ENCODE measurements at regions not wholly inside any gene's neighbourhood (a gene's known extent, or its start where the extent isn't known, plus 50 kb on each side); places are given as distances from the start of the nearest gene placed in this dataset.

DNA sequence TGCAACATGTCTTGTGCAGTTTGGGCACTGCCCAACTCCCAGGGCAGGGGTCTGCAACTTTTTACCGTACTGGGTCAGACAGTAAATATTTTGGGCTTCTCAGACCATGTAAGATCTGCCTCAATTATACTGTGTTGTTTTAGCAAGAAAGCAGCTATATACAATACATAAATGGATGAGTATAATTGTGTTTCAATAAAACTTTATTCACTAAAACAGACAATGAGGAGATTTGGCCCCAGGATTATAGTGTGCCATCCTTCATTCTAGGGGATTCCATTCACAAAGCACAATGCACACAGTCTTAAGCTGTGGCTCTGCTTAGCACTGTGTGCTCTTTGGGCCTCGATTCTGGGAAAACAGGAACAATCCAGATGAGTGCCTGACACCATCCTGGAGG is 354.4 kb upstream of the PROK2 start:
- no peak overlapping the region for H3K27ac Mint-ChIP-seq (ENCODE audit: unreplicated experiment)
- peaks cover 2% of the 10 kb centered on the region for H3K4me1 Mint-ChIP-seq (ENCODE audit: unreplicated experiment)
- DNase-seq (ENCODE audit: extremely low spot score, unreplicated experiment) = no peak
- peaks cover 46% of the 10 kb centered on the region for H3K27me3 Mint-ChIP-seq (ENCODE audit: unreplicated experiment)
- no peak overlapping the region for H3K4me3 Mint-ChIP-seq (ENCODE audit: unreplicated experiment)
- H3K9me3 Mint-ChIP-seq (ENCODE audit: unreplicated experiment) = no peaks in the 10 kb centered on the region
- TF ChIP-seq, protein P1, sequence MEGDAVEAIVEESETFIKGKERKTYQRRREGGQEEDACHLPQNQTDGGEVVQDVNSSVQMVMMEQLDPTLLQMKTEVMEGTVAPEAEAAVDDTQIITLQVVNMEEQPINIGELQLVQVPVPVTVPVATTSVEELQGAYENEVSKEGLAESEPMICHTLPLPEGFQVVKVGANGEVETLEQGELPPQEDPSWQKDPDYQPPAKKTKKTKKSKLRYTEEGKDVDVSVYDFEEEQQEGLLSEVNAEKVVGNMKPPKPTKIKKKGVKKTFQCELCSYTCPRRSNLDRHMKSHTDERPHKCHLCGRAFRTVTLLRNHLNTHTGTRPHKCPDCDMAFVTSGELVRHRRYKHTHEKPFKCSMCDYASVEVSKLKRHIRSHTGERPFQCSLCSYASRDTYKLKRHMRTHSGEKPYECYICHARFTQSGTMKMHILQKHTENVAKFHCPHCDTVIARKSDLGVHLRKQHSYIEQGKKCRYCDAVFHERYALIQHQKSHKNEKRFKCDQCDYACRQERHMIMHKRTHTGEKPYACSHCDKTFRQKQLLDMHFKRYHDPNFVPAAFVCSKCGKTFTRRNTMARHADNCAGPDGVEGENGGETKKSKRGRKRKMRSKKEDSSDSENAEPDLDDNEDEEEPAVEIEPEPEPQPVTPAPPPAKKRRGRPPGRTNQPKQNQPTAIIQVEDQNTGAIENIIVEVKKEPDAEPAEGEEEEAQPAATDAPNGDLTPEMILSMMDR (IDR thresholded peaks at IDR 0.05) = no peak
- no peaks in the 10 kb centered on the region for H3K36me3 Mint-ChIP-seq (ENCODE audit: unreplicated experiment)

GRCh38 chr3:72137865-72138861 is 353.2 kb upstream of the PROK2 start:
- H3K4me1 Mint-ChIP-seq (ENCODE audit: unreplicated experiment) = peaks cover under 1% of the 10 kb centered on the region
- TF ChIP-seq, protein P1 (IDR thresholded peaks at IDR 0.05) = no peak
- H3K36me3 Mint-ChIP-seq (ENCODE audit: unreplicated experiment) = no peaks in the 10 kb centered on the region
- no peak overlapping the region for H3K4me3 Mint-ChIP-seq (ENCODE audit: unreplicated experiment)
- peaks cover 48% of the 10 kb centered on the region for H3K27me3 Mint-ChIP-seq (ENCODE audit: unreplicated experiment)
- no peaks in the 10 kb centered on the region for H3K9me3 Mint-ChIP-seq (ENCODE audit: unreplicated experiment)
- DNase-seq (ENCODE audit: extremely low spot score, unreplicated experiment) = no peak
- H3K27ac Mint-ChIP-seq (ENCODE audit: unreplicated experiment) = no peak overlapping the region

DNA sequence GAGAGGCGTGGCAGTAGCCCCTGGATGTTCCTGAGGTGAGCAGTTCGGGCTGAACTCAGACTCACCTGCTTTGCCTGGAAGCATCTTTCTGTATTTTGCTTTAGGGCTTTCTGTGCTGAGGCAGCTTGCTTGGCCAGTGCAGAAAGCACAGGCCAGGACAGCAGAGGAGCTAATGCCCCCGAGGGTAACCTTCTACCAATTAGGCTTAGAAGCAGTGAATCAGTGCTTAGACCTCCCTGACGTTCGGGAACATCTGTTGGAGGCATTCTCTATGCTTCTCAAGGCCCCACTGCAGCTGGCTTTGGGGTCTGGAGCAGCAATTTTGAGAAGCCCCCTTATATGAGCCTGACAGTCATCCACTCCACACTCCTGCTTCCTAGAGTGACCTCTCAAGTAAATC is 350.7 kb upstream of the PROK2 start:
- Mint-ChIP-seq H3K27me3 (ENCODE audit: unreplicated experiment) (peaks cover 47% of the 10 kb centered on the region), H3K4me1 (ENCODE audit: unreplicated experiment) (no peaks in the 10 kb centered on the region), H3K27ac (ENCODE audit: unreplicated experiment) (no peak overlapping the region), H3K36me3 (ENCODE audit: unreplicated experiment) (no peaks in the 10 kb centered on the region), H3K9me3 (ENCODE audit: unreplicated experiment) (no peaks in the 10 kb centered on the region), H3K4me3 (ENCODE audit: unreplicated experiment) (no peak overlapping the region)
- TF ChIP-seq, protein P1 (IDR thresholded peaks at IDR 0.05) = no peak
- no peak for DNase-seq (ENCODE audit: extremely low spot score, unreplicated experiment)

DNA sequence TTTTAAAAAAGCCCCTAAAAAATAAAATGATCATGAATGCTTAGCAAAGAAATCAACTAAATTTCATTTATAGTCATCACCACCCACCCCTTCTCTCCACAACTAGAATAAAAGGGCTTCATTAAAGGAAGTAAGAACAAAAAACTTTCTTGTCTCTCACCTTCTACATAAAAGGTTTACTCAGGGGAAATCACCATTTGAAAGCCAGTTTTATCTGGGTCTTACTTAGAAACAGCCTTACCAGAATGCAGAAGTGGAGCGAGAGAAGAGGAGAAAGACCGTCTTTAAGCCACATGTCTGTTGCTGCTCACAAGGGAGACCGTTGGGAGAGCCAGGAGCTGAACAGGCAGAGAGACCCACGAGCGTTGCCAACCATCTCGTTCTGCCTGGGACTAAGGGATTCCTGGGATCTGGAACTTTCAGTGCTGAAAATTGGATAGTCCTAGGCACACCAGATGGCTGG is 350.1 kb upstream of the PROK2 start:
- Mint-ChIP-seq H3K4me1 (ENCODE audit: unreplicated experiment) (no peaks in the 10 kb centered on the region), H3K27ac (ENCODE audit: unreplicated experiment) (no peak overlapping the region), H3K9me3 (ENCODE audit: unreplicated experiment) (no peaks in the 10 kb centered on the region), H3K36me3 (ENCODE audit: unreplicated experiment) (no peaks in the 10 kb centered on the region), H3K27me3 (ENCODE audit: unreplicated experiment) (peaks cover 43% of the 10 kb centered on the region), H3K4me3 (ENCODE audit: unreplicated experiment) (no peak overlapping the region)
- TF ChIP-seq, protein P1 (IDR thresholded peaks at IDR 0.05) = no peak
- DNase-seq (ENCODE audit: extremely low spot score, unreplicated experiment) = no peak

GRCh38 chr3:72133329-72134011 is 348.5 kb upstream of the PROK2 start:
- Mint-ChIP-seq H3K27me3 (ENCODE audit: unreplicated experiment) (peaks cover 50% of the 10 kb centered on the region), H3K4me3 (ENCODE audit: unreplicated experiment) (no peak overlapping the region), H3K9me3 (ENCODE audit: unreplicated experiment) (no peaks in the 10 kb centered on the region), H3K4me1 (ENCODE audit: unreplicated experiment) (no peaks in the 10 kb centered on the region), H3K36me3 (ENCODE audit: unreplicated experiment) (no peaks in the 10 kb centered on the region), H3K27ac (ENCODE audit: unreplicated experiment) (no peak overlapping the region)
- no peak for DNase-seq (ENCODE audit: extremely low spot score, unreplicated experiment)
- TF ChIP-seq, protein P1 (IDR thresholded peaks at IDR 0.05) = no peak

All from osteocyte (in vitro differentiated cells).